ENCODE measurements at regions not wholly inside any gene's neighbourhood (a gene's known extent, or its start where the extent isn't known, plus 50 kb on each side); places are given as distances from the start of the nearest gene placed in this dataset.

GRCh38 chr20:22496817-22497216 is 87.6 kb downstream of the FOXA2 start:
- no peaks in the 10 kb centered on the region for H3K79me2 ChIP-seq (ENCODE audit: insufficient read depth, low read length)
- TF ChIP-seq CTCF (conservative IDR thresholded peaks at IDR 0.05; ENCODE audit: low read length) = no peak
- no peak for TF ChIP-seq EZH2phosphoT487 (IDR thresholded peaks at IDR 0.05; ENCODE audit: borderline replicate concordance)
- H4K20me1 ChIP-seq (ENCODE audit: insufficient read depth, low read length, poor library complexity, severe bottlenecking) = no peaks in the 10 kb centered on the region
- H3K4me3 ChIP-seq (ENCODE audit: low read length, poor library complexity, severe bottlenecking) = no peak overlapping the region
- H3K27me3 ChIP-seq (ENCODE audit: insufficient read depth, low read length, poor library complexity, severe bottlenecking) = no peaks in the 10 kb centered on the region
- no peaks in the 10 kb centered on the region for H3K4me1 ChIP-seq (ENCODE audit: insufficient read depth, low read length, poor library complexity, severe bottlenecking)
- no peaks in the 10 kb centered on the region for H3K36me3 ChIP-seq (ENCODE audit: insufficient read depth, low read length)
- no peaks in the 10 kb centered on the region for H3F3A ChIP-seq (ENCODE audit: low read depth)
- H3K9me3 ChIP-seq (ENCODE audit: insufficient read depth, low read depth, low read length) = no peaks in the 10 kb centered on the region; the same call in 1 of the 2 replicates
- no peak overlapping the region for H3K4me2 ChIP-seq (ENCODE audit: low read depth, low read length, poor library complexity, severe bottlenecking)
- H3K9me2 ChIP-seq (replicated peaks; ENCODE audit: low read depth, low read length) = no peaks in the 10 kb centered on the region
- H3K9ac ChIP-seq (ENCODE audit: low read depth, low read length, poor library complexity, severe bottlenecking) = no peak overlapping the region
- H2AFZ ChIP-seq (ENCODE audit: low read length) = no peak overlapping the region

- Histone ChIP-seq H2AFZ (ENCODE audit: low read length) (no peak overlapping the region), H3K27me3 (ENCODE audit: insufficient read depth, low read length, poor library complexity, severe bottlenecking) (no peaks in the 10 kb centered on the region), H4K20me1 (ENCODE audit: insufficient read depth, low read length, poor library complexity, severe bottlenecking) (no peaks in the 10 kb centered on the region), H3K4me2 (ENCODE audit: low read depth, low read length, poor library complexity, severe bottlenecking) (no peak overlapping the region), H3K9ac (ENCODE audit: low read depth, low read length, poor library complexity, severe bottlenecking) (no peak overlapping the region), H3K79me2 (ENCODE audit: insufficient read depth, low read length) (no peaks in the 10 kb centered on the region), H3K9me3 (ENCODE audit: insufficient read depth, low read depth, low read length) (no peaks in the 10 kb centered on the region; the same call in 1 of the 2 replicates), H3K9me2 (replicated peaks; ENCODE audit: low read depth, low read length) (no peaks in the 10 kb centered on the region), H3K36me3 (ENCODE audit: insufficient read depth, low read length) (no peaks in the 10 kb centered on the region), H3K4me1 (ENCODE audit: insufficient read depth, low read length, poor library complexity, severe bottlenecking) (no peaks in the 10 kb centered on the region), H3K4me3 (ENCODE audit: low read length, poor library complexity, severe bottlenecking) (no peak overlapping the region), H3F3A (ENCODE audit: low read depth) (no peaks in the 10 kb centered on the region)
- TF ChIP-seq CTCF (conservative IDR thresholded peaks at IDR 0.05; ENCODE audit: low read length) = no peak
- no peak for TF ChIP-seq EZH2phosphoT487 (IDR thresholded peaks at IDR 0.05; ENCODE audit: borderline replicate concordance)
Measured at GRCh38 chr20:22495789-22496188, 88.6 kb downstream of the FOXA2 start.

- Histone ChIP-seq H3K27me3 (ENCODE audit: insufficient read depth, low read length, poor library complexity, severe bottlenecking) (no peaks in the 10 kb centered on the region), H2AFZ (ENCODE audit: low read length) (no peak overlapping the region), H3K4me1 (ENCODE audit: insufficient read depth, low read length, poor library complexity, severe bottlenecking) (no peaks in the 10 kb centered on the region), H3K9me2 (replicated peaks; ENCODE audit: low read depth, low read length) (no peaks in the 10 kb centered on the region), H3K36me3 (ENCODE audit: insufficient read depth, low read length) (no peaks in the 10 kb centered on the region), H3K9me3 (ENCODE audit: insufficient read depth, low read depth, low read length) (no peaks in the 10 kb centered on the region; the same call in 1 of the 2 replicates), H3K4me2 (ENCODE audit: low read depth, low read length, poor library complexity, severe bottlenecking) (no peak overlapping the region), H4K20me1 (ENCODE audit: insufficient read depth, low read length, poor library complexity, severe bottlenecking) (no peaks in the 10 kb centered on the region), H3K4me3 (ENCODE audit: low read length, poor library complexity, severe bottlenecking) (no peak overlapping the region), H3K79me2 (ENCODE audit: insufficient read depth, low read length) (no peaks in the 10 kb centered on the region), H3K9ac (ENCODE audit: low read depth, low read length, poor library complexity, severe bottlenecking) (no peak overlapping the region), H3F3A (ENCODE audit: low read depth) (no peaks in the 10 kb centered on the region)
- no peak for TF ChIP-seq EZH2phosphoT487 (IDR thresholded peaks at IDR 0.05; ENCODE audit: borderline replicate concordance)
- no peak for TF ChIP-seq CTCF (conservative IDR thresholded peaks at IDR 0.05; ENCODE audit: low read length)
Measured at GRCh38 chr20:22495172-22495571, 89.2 kb downstream of the FOXA2 start.

Data from Loucy (cell line).